SK-N-SH treated with all-trans-retinoic acid at 6 μM for 48 hours (cell line): ENCODE measurements at regions not wholly inside any gene's neighbourhood (a gene's known extent, or its start where the extent isn't known, plus 50 kb on each side); places are given as distances from the start of the nearest gene placed in this dataset.

Experiments used
- ARNTL ChIP-seq: fragments of 450-650 bp; formaldehyde crosslinking; IDR thresholded peaks from 2 replicates; pipeline ENCODE4 v1.5.0; 2020; ENCODE audit warnings: low read depth, mild to moderate bottlenecking, moderate library complexity, borderline replicate concordance
- BACH2 ChIP-seq: fragments of 250-450 bp; sonication (Bioruptor Pico); IDR thresholded peaks from 2 replicates; pipeline ENCODE4 v1.9.0; 2021; ENCODE audit warnings: mild to moderate bottlenecking, borderline replicate concordance
- RARB ChIP-seq: fragments of 250-450 bp; sonication (Bioruptor Pico); IDR thresholded peaks from 2 replicates; pipeline ENCODE4 v1.8.0; 2021; ENCODE audit warnings: mild to moderate bottlenecking, moderate library complexity
- TOX ChIP-seq: fragments of 250-450 bp; sonication (Bioruptor Pico); IDR thresholded peaks from 2 replicates; pipeline ENCODE4 v1.8.0; 2021; ENCODE audit warnings: mild to moderate bottlenecking, moderate library complexity, borderline replicate concordance
- ZC3H10 ChIP-seq: fragments of 250-450 bp; sonication (Bioruptor Pico); IDR thresholded peaks from 2 replicates; pipeline ENCODE4 v1.5.1; 2021; ENCODE audit warnings: mild to moderate bottlenecking, moderate library complexity
- ZFP3 ChIP-seq: fragments of 250-450 bp; sonication (Bioruptor Pico); IDR thresholded peaks from 2 replicates; pipeline ENCODE4 v1.5.0; 2020; ENCODE audit warnings: mild to moderate bottlenecking, moderate library complexity
- ZNF565 ChIP-seq: fragments of 450-650 bp; formaldehyde crosslinking; conservative IDR thresholded peaks from 2 replicates; pipeline ENCODE4 v1.5.0; 2020; ENCODE audit warnings: low read depth, mild to moderate bottlenecking, moderate library complexity
- ZNF8 ChIP-seq: fragments of 450-650 bp; formaldehyde crosslinking; IDR thresholded peaks from 2 replicates; pipeline ENCODE4 v1.5.0; 2020; ENCODE audit warnings: mild to moderate bottlenecking, moderate library complexity

DNA sequence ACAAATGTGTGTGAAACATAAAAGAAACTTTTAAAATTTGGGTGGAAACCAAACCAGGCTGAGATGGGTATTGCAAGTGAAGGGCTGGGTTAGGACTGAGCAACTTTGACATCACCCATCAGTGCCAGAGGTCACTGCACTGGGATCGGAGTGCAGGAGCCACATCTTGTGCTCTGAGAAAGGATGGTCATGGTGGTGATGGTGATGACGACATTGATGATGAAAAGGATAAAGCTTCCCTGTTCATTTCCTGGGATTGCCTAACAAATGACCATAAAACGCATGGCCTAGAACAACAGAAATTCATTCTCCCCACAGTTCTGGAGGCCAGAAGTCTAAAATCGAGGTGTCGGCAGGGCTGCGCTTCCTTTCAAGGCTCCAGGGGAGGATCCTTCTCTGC lies 324.0 kb downstream of the MAF start:
- no peak for TF ChIP-seq ZC3H10
- TF ChIP-seq BACH2 (CRISPR knock-in tag), result no peak
- TF ChIP-seq ARNTL (CRISPR knock-in tag), result no peak
- TF ChIP-seq ZNF8 (CRISPR knock-in tag), result no peak
- TF ChIP-seq TOX (CRISPR knock-in tag), result no peak
- no peak for TF ChIP-seq ZNF565 (CRISPR knock-in tag)
- no peak for TF ChIP-seq RARB (CRISPR knock-in tag)
- no peak for TF ChIP-seq ZFP3 (CRISPR knock-in tag)
